ENCODE measurements at regions not wholly inside any gene's neighbourhood (a gene's known extent, or its start where the extent isn't known, plus 50 kb on each side); places are given as distances from the start of the nearest gene placed in this dataset. TPM values are rescaled to one million over a fixed set of nuclear protein-coding genes. Genes with fewer than 3 reads are reported as not detected.
A peak's percentile ranks its signal among the peaks of the same experiment; 100 is the strongest.

DNA sequence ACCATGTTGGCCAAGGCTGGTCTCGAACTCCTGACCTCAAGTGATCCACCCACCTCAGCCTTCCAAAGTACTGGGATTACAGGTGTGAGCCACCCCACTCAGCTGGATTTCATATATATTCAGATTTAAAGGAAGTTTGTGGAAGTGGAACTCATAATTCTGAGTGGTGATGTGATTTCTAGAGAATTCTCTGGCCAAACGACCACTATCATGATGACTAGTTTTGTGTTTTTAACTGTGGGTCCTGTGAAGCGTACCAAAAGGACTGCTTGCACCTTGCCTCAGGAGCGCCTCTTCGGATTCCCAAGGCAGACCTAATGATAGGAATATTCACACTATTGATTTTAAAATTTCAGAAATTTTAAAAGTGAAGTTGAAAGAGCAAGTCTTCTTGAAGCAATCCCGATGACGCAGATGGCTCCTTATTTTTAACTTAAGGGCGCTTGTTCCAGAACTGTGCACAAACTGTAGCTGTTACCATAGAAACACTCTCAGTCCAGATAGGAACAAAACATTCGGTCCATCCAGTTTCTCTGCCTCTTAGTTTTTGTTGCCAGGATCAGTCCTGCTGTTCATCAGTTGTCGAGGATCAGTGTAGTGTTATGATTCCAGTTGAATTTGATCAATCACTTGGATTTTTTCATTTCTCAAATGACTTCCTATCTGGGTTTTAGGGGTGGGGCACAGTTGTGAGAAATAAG, 51.7 kb upstream of the CLCN4 start:
- no peak for DNase-seq
- Histone ChIP-seq H3K4me1 (no peaks in the 10 kb centered on the region), H3K4me3 (no peak overlapping the region), H3K36me3 (no peaks in the 10 kb centered on the region), H3K27ac (peak overlapping the region; percentile 63 to 70), H3K9me3 (no peaks in the 10 kb centered on the region), H3K27me3 (no peaks in the 10 kb centered on the region)
- no peak for TF ChIP-seq POLR2A (IDR thresholded peaks at IDR 0.05)
- TF ChIP-seq, protein P1, sequence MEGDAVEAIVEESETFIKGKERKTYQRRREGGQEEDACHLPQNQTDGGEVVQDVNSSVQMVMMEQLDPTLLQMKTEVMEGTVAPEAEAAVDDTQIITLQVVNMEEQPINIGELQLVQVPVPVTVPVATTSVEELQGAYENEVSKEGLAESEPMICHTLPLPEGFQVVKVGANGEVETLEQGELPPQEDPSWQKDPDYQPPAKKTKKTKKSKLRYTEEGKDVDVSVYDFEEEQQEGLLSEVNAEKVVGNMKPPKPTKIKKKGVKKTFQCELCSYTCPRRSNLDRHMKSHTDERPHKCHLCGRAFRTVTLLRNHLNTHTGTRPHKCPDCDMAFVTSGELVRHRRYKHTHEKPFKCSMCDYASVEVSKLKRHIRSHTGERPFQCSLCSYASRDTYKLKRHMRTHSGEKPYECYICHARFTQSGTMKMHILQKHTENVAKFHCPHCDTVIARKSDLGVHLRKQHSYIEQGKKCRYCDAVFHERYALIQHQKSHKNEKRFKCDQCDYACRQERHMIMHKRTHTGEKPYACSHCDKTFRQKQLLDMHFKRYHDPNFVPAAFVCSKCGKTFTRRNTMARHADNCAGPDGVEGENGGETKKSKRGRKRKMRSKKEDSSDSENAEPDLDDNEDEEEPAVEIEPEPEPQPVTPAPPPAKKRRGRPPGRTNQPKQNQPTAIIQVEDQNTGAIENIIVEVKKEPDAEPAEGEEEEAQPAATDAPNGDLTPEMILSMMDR (IDR thresholded peaks at IDR 0.05) = no peak
- intact Hi-C loops (cut with DNase I; ENCODE audit: low total_unique reads) = no loop called here

DNA sequence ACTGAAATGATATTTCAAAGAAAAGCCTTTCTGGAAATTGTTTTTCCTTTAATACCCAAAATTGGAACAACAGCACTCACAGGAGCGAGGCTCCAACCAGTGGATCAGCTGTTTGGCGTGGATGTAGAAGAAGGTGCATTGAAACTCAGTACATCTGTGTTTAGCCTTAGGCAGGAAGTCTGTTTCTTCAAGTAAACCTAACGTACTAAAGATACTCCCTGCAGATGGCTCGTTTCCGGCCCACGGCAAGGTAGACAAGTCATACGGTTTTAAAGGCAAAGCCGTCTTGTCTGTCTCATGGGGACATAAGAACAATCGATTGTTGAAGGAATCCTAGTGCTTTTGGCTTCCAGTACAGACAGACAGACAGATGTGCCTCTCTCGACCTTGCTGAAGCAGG, 50.0 kb upstream of the CLCN4 start:
- H3K27ac ChIP-seq = no peak overlapping the region
- no peak for DNase-seq
- H3K4me1 ChIP-seq = no peaks in the 10 kb centered on the region
- intact Hi-C loops (cut with DNase I; ENCODE audit: low total_unique reads) = no loop called here
- H3K9me3 ChIP-seq = no peaks in the 10 kb centered on the region
- no peak for TF ChIP-seq POLR2A (IDR thresholded peaks at IDR 0.05)
- TF ChIP-seq, protein P1 (IDR thresholded peaks at IDR 0.05) = no peak
- H3K4me3 ChIP-seq = no peak overlapping the region
- H3K27me3 ChIP-seq = no peaks in the 10 kb centered on the region
- no peaks in the 10 kb centered on the region for H3K36me3 ChIP-seq

Small RNAs in the stretch of these regions (small RNA-seq; reads per million reads assigned to genes)
- gene RF00019 = not detected

Data from uterus (tissue), 3 donors.